HEK293 (cell line): ENCODE measurements at regions not wholly inside any gene's neighbourhood (a gene's known extent, or its start where the extent isn't known, plus 50 kb on each side); places are given as distances from the start of the nearest gene placed in this dataset.

Experiments used
- CTCF ChIP-seq: fragments of 450-650 bp; formaldehyde crosslinking; IDR thresholded peaks from 2 replicates; pipeline ENCODE4 v1.5.1; 2016; ENCODE audit warnings: missing biosample characterization, missing genetic modification characterization
- ZNF654 ChIP-seq: fragments of 450-650 bp; formaldehyde crosslinking; IDR thresholded peaks from 2 replicates; pipeline ENCODE4 v1.5.1; 2016; ENCODE audit warnings: low read depth, missing biosample characterization, missing genetic modification characterization

- TF ChIP-seq ZNF654 (tag by site-specific recombination) (no peak), CTCF (no peak)
Observed at GRCh38 chr6:93962566-93962965, 543.2 kb upstream of the EPHA7 start.
